Fibroblast of skin of scalp (primary cell): ENCODE measurements at regions not wholly inside any gene's neighbourhood (a gene's known extent, or its start where the extent isn't known, plus 50 kb on each side); places are given as distances from the start of the nearest gene placed in this dataset.
"Not testable (repeated sequence)": the region's sequence is repeated elsewhere in the genome, so short reads cannot be mapped to it uniquely, and the experiment has no call there.

Source experiments
- DNase-seq: peaks from one replicate; pipeline ENCODE4 v3.0.0-alpha.2; 2013

GRCh38 chr13:89383891-89384290 lies 1712.7 kb downstream of the SLITRK5 start:
- DNase-seq, result no peak

- DNase-seq, result no peak
Observed at GRCh38 chr13:89393758-89394304, 1722.7 kb downstream of the SLITRK5 start.

GRCh38 chr13:89401264-89401675 lies 1730.1 kb downstream of the SLITRK5 start:
- DNase-seq, result peak; percentile 35

DNA sequence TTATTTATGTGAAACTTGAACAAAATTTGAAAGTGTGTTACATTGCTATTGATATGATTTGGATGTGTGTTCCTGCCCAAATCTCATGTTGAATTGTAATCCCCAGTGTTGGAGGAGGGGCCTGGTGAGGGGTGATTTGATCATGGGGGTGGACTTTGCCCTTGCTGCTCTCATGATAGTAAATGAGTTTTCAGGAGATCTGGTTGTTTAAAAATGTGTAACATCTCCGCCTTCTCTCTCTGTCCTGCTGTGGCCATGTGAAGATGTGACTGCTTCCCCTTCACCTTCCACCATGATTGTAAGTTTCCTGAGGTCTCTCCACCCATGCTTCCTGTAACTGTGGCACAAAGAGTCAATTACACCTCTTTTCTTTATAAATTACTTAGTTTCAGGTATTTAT lies 1731.0 kb downstream of the SLITRK5 start:
- no peak for DNase-seq

- not testable (repeated sequence) for DNase-seq
Observed at GRCh38 chr13:89406096-89406495, 1734.9 kb downstream of the SLITRK5 start.

DNA sequence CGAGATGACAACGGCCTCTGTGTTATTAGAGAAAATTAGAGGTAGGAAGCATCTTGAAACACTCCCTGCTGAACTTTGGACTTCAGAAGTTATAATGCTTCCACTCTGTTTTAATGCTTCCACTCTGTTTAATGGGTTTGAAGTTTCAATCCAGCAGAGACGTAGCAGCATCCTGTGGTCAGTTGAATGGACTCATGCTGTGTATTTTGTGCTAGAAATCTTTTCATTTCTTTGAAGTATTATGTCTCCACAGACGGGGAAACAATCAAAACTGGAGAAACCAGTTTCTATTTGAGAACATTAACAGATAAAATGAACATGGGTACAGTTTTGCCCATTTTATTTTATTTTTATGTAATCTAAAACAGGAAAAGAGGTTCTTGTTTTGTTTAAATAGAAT lies 1736.2 kb downstream of the SLITRK5 start:
- DNase-seq, result no peak

DNA sequence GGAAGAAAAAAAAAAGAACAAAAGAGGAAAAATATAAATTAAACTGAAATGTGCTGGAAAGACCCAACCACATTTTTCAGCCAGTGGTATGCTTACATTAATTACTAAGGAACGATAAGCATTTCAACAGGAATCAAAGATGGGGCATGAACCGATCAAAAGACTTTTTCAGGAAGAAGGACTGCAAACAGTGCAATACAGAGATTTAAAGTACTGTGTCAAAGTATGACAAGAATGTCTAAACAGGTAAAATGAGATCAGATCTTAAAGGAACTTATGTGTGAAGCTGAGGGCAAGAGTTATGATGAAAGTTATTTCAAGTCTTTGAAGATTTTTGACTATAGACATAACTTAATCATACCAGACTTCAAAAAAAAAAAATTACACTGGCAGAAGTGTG lies 1761.8 kb downstream of the SLITRK5 start:
- DNase-seq, result no peak

DNA sequence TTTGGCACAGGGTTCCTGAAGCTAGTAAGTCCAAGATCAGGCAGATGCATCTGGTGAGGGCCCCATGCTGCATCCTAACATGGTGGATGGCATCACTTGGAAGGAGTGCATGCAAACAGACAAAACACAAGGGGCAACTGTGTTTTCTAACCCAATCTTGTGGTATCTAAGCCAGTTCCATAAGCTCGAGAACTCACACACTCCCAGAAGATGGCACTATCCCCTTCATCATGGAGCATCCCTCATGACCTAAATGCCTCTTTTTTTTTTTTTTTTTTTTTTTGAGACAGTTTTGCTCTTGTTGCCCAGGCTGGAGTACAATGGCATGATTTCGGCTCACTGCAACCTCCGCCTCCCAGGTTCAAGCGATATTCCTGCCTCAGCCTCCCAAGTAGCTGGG lies 1763.5 kb downstream of the SLITRK5 start:
- not testable (repeated sequence) for DNase-seq

GRCh38 chr13:89454681-89455080 lies 1783.5 kb downstream of the SLITRK5 start:
- no peak for DNase-seq

GRCh38 chr13:89455225-89455624 lies 1784.1 kb downstream of the SLITRK5 start:
- DNase-seq, result no peak

DNA sequence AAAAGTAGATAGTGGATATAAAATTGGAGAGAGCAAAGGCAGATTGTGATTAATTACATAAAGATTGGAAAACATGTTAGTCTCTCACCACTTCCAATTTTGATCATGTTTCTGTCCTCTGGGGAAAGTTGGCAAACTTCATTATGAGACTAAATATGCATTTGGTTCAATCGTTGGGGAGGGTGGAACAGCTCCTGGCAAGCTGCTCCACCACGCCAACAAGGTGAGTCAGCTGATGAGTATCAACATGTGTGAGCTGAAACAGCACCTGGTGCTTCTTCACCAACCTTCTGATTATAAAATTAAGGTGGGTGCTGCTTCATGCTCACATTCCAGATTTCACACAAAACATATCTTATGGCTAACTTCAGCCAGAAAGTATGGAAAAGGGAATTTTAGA lies 1784.6 kb downstream of the SLITRK5 start:
- DNase-seq, result no peak

DNA sequence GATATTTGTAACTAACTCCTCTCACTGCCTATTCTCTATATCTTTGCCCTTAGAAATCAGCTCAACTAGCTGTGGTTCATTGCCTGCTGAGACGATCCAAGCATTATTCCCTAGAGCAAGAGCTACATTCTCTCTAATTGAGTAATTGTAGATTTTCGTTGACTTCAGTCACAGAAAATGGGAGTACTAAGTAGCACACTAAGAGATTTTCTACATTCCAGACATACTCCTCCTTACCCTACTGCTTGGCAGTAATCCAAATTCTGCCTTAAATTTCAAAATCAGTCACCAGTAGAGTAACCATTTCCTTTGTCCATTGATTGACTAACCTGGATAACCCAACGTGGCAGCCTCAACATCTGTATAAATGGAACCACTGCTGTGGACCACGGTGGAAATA lies 1786.8 kb downstream of the SLITRK5 start:
- peak; percentile 83 for DNase-seq

DNA sequence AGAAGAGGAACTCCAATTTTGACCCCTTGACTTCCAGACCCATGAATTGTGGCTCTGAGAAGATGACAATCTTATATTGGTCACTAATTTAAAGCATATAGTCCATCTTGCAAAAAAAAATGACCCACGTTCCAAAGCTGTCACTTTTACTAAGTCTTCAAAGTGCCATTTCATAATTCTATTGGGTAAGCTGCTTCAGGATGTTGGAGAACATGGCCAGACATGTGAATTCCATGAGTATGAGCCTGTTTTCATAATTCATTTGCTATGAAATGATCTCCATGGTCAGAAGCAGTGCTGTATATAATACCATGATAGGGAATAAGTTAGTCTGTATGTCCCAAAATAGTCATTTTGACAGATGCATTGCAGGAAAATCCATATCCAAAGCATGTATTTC lies 1787.3 kb downstream of the SLITRK5 start:
- peak; percentile 3 for DNase-seq

DNA sequence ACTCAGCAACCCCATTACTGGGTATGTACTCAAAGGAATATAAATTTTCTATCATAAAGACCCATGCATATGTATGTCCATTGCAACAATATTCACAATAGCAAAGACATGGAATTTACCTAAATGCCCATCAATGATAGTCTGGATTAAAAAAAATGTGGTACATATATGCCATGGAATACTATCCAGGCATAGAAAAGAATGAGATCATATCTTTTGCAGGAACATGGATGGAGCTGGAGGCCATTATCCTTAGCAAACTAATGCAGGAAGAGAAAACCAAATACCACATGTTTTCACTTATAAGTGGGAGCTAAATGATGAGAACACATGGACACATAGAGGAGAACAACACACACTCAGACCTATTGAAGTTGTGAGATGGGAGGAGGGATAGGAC lies 1789.7 kb downstream of the SLITRK5 start:
- DNase-seq, result not testable (repeated sequence)

- DNase-seq, result peak; percentile 31
Observed at GRCh38 chr13:89465366-89465765, 1794.2 kb downstream of the SLITRK5 start.

DNA sequence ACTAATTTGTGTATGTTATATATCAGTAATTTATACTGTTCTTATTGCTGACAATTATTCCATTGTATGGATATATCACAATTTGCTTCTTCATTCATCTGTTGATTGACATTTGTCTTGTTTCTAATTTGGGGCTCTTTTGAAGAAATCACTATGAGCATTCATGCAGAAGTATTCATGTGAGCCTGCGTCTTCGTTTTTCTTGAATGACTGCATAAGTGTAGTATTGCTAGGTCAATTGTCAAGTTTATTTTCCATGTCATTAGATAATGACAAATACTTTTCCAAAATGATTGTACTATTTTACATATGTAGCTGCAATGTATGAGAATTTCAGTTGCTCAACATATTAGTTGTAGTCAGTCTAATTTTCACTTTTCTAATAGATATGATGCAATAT lies 1796.9 kb downstream of the SLITRK5 start:
- no peak for DNase-seq

DNA sequence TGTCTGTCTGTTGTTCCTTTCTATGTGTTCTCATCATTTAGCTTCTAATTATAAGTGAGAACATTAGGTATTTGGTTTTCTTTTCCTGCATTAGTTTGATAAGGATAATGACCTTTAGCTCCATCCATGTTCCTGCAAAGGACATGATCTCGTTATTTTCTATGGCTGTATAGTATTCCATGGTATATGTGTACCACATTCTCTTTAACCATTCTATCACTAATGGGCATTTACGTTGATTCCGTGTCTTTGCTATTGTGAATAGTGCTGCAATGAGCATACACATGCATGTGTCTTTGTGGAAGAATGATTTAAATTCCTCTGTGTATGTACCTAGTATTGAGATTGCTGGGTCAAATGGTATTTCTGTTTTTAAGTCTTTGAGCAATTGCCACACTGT lies 1799.7 kb downstream of the SLITRK5 start:
- DNase-seq, result no peak

DNA sequence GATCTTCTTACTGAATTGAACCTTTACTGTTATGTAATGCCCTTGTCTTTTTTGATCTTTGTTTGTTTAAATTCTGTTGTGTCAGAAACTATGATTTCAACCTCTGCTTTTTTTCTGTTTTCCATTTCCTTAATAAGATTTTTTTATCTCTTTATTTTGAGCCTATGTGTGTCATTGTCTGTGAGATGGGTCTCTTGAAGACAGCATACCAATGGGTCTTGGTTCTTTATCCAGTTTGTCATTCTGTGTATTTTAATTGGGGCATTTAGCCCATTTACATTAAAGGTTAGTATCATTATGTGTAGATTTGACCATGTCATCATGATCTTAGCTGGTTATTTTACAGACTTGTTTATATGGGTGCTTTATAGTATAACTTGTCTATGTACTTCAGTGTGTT lies 1803.3 kb downstream of the SLITRK5 start:
- no peak for DNase-seq

DNA sequence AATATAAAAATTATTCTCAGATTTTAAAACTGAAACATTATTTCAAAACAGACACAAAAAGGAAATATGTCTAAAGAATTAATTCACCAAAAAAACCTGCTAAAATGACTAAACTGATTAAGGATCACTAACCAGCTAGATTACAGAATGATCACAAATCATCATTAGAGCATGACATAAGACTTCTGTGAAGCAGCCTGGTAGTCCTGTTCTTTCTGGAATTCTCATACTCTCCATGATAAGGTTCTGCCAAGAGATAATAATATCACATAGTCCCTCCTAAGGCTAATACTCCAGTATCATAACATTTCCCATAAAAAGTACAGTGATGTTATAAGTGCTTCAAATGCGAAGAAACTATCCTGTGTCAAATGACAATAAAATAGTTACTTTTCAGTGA lies 1814.9 kb downstream of the SLITRK5 start:
- no peak for DNase-seq

GRCh38 chr13:89486709-89487108 lies 1815.5 kb downstream of the SLITRK5 start:
- DNase-seq, result no peak

- no peak for DNase-seq
Observed at GRCh38 chr13:89490661-89491060, 1819.5 kb downstream of the SLITRK5 start.

- DNase-seq, result no peak
Observed at GRCh38 chr13:89496478-89496877, 1825.3 kb downstream of the SLITRK5 start.

DNA sequence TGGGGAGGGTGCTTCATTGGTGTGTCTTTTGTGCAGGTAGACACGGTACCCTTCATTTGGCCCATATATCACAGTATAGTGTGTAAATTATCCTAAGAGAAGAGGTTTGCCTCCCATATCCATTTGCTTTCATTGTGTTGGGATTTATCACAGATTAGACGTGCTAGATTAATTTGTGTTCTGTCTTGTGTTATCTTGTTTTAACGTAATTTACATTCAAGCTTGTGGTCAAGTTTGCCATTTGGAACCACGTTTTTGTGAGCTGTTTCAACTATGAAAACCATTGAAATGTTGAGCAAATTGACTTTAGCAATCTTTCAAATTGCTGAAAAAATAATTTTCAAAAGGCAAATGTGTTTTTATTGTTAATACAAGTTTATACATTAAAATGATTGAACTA lies 1826.5 kb downstream of the SLITRK5 start:
- no peak for DNase-seq

- no peak for DNase-seq
Observed at GRCh38 chr13:89502286-89502685, 1831.1 kb downstream of the SLITRK5 start.

- no peak for DNase-seq
Observed at GRCh38 chr13:89514534-89515312, 1832.8 kb upstream of the MIR17HG start.
